ENCODE measurements at regions not wholly inside any gene's neighbourhood (a gene's known extent, or its start where the extent isn't known, plus 50 kb on each side); places are given as distances from the start of the nearest gene placed in this dataset.

- TF ChIP-seq POLR2A (IDR thresholded peaks at IDR 0.05) (no peak), CTCF (IDR thresholded peaks at IDR 0.05) (no peak)
Measured at GRCh38 chr9:26605367-26605766, 287.2 kb downstream of the CAAP1 start.
